Gastroesophageal sphincter (tissue), 4 donors: ENCODE measurements at regions not wholly inside any gene's neighbourhood (a gene's known extent, or its start where the extent isn't known, plus 50 kb on each side); places are given as distances from the start of the nearest gene placed in this dataset.

ENCODE experiments used
- ATAC-seq: fragments of 150-250 bp; one replicate; pipeline ENCODE4 v1.9.1; 2016; ENCODE audit warnings: mild to moderate bottlenecking, moderate library complexity
- H3K27ac ChIP-seq, 4 donors: fragments of 200-600 bp; sonication (generic) in 3 of 4; 1 replicate in 3 of 4; 2 replicates in 1 of 4; pipeline ENCODE4 v1.5.1; 2016 to 2019
- H3K27me3 ChIP-seq: fragments of 200-600 bp; sonication (generic); one replicate; pipeline ENCODE4 v1.5.1; 2019
- H3K36me3 ChIP-seq, 2 donors: fragments of 200-600 bp; sonication (generic); one replicate each; pipeline ENCODE4 v1.5.1; 2019; ENCODE audit warnings: control low read depth in 1 of 2
- H3K4me1 ChIP-seq, 3 donors: fragments of 200-600 bp; sonication (generic); 1 replicate in 2 of 3; 2 replicates in 1 of 3; pipeline ENCODE4 v1.5.1; 2016 to 2019; ENCODE audit warnings: control low read depth in 2 of 3
- H3K4me3 ChIP-seq, 2 donors: fragments of 200-600 bp; sonication (generic); one replicate each; pipeline ENCODE4 v1.5.1; 2019; ENCODE audit warnings: mild to moderate bottlenecking in 1 of 2, moderate library complexity in 1 of 2
- H3K9me3 ChIP-seq, 3 donors: fragments of 200-600 bp; sonication (generic); one replicate each; pipeline ENCODE4 v1.5.1; 2017 to 2019; ENCODE audit warnings: control low read depth in 2 of 3
- EP300 ChIP-seq: sonication (generic); formaldehyde crosslinking; IDR thresholded peaks from one replicate; pipeline ENCODE4 v1.6.1; 2017; ENCODE audit warnings: antibody characterized with exemption, mild to moderate bottlenecking
- POLR2A ChIP-seq, 2 donors: fragments of 450-650 bp; IDR thresholded peaks; one replicate each; pipeline ENCODE4 v1.6.1; 2017; ENCODE audit warnings: antibody characterized with exemption in 2 of 2, mild to moderate bottlenecking in 2 of 2, moderate library complexity in 1 of 2
- POLR2AphosphoS5 ChIP-seq: sonication (generic); formaldehyde crosslinking; IDR thresholded peaks from one replicate; pipeline ENCODE4 v1.6.1; 2017; ENCODE audit warnings: antibody characterized with exemption
- WGBS, 2 donors: methylation state at CpG; one replicate each; pipeline ENCODE4 v1.1.5; 2018; ENCODE audit warnings: low coverage in 1 of 2; 5-methylcytosine and 5-hydroxymethylcytosine counted together
- TF ChIP-seq, protein P1 (sequence below), 4 experiments: fragments of 200-600 bp in 2 of 4; fragments of 450-650 bp in 2 of 4; sonication (generic) in 1 of 4; IDR thresholded peaks; one replicate each; pipeline ENCODE4 v1.5.1; 2017 to 2019; ENCODE audit warnings: antibody characterized with exemption in 4 of 4, mild to moderate bottlenecking in 2 of 4, moderate library complexity in 2 of 4

DNA sequence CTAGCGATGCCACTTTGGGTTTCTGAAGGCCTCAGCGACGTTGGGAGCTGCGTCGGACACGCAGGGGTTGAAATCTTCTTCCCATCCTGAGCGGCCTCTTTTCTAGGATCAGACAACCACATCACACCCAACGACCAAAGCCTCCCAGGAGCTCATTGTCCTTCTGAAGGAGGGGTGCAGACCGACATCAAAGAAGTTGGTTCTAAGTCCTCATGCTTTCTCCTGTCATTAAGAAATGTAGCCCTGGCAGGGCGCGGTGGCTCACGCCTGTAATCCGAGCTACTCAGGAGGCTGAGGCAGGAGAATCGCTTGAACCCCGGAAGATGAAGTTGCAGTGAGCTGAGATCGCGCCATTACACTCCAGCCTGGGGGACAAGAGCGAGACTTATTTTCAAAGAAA is 1681.9 kb downstream of the TP53TG3F start:
- H3K4me3 ChIP-seq = no peak overlapping the region
- 74% methylated on average over 10 of the region's 18 CpGs; no CpG with 5 or more reads in 1 of the 2 donors for WGBS, 2 donors
- peaks cover 0 to 63% (median 0%) of the 10 kb centered on the region in 3 donors for H3K9me3 ChIP-seq
- no peaks in the 10 kb centered on the region for H3K4me1 ChIP-seq
- H3K27ac ChIP-seq = no peak overlapping the region
- H3K27me3 ChIP-seq = no peaks in the 10 kb centered on the region
- ATAC-seq = no peak
- TF ChIP-seq POLR2AphosphoS5 (no peak), EP300 (no peak), POLR2A (IDR thresholded peaks at IDR 0.05) (no peak)
- TF ChIP-seq, protein P1, sequence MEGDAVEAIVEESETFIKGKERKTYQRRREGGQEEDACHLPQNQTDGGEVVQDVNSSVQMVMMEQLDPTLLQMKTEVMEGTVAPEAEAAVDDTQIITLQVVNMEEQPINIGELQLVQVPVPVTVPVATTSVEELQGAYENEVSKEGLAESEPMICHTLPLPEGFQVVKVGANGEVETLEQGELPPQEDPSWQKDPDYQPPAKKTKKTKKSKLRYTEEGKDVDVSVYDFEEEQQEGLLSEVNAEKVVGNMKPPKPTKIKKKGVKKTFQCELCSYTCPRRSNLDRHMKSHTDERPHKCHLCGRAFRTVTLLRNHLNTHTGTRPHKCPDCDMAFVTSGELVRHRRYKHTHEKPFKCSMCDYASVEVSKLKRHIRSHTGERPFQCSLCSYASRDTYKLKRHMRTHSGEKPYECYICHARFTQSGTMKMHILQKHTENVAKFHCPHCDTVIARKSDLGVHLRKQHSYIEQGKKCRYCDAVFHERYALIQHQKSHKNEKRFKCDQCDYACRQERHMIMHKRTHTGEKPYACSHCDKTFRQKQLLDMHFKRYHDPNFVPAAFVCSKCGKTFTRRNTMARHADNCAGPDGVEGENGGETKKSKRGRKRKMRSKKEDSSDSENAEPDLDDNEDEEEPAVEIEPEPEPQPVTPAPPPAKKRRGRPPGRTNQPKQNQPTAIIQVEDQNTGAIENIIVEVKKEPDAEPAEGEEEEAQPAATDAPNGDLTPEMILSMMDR (IDR thresholded peaks at IDR 0.05) = no peak
- no peaks in the 10 kb centered on the region for H3K36me3 ChIP-seq

DNA sequence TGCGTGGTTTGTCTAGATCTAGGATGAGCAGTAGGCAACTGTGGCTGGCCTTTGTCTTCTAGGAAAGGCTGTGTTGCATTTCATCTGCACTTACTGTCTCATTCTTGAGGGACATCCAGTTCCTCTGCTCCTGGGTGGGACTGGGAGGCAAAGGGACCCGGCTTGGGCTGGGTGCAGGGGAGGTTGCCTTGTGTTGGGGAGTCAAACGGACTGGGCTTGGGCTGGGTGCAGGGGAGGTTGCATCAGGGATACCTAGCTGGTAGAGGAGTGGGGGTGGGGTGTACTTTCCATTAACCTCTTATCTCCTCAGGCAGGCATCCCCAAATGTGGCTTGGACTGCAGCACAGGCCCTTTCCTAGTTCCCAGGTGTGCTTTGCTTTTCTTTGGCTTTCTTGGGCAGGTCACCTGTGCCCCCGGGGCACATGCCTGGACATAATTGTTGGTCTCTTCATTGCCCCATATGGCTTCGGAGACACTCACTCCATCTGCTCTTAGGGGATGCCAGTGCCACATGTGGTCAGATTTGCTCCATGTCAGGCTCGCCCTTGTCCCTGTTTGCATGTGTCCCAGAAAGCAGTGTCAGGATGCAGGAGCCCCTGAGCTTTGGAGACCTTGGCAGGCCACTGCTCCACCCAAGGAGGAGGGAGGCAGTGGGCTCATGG is 1682.9 kb downstream of the TP53TG3F start:
- Histone ChIP-seq H3K36me3 (no peaks in the 10 kb centered on the region), H3K27ac (no peak overlapping the region), H3K4me1 (no peaks in the 10 kb centered on the region), H3K4me3 (no peak overlapping the region), H3K9me3 (peaks cover 0 to 72% (median 0%) of the 10 kb centered on the region in 3 donors), H3K27me3 (no peaks in the 10 kb centered on the region)
- no peak for TF ChIP-seq POLR2A (IDR thresholded peaks at IDR 0.05)
- no peak for TF ChIP-seq EP300
- TF ChIP-seq, protein P1 (IDR thresholded peaks at IDR 0.05) = no peak
- TF ChIP-seq POLR2AphosphoS5 = no peak
- no peak for ATAC-seq
- WGBS, 2 donors = no CpG with 5 or more reads among the region's 6 CpGs

DNA sequence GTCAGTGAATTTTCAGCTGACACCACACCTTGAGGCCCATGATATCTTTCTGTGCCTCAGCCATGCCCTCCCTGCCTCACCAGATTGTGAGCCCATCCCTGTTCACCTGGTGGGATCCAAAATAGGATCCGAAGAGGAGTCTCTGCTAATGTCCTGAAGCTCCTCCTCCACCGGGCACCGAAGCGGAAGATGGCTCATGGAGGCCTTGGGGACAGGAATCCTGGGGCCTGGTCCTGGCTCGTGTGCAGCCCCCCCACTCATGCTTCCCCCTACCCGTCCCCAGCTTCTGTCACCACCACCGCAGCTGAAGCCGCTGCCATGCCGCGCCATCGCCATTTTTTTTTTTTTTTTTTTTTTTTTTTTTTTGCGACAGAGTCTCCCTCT is 1683.4 kb downstream of the TP53TG3F start:
- Histone ChIP-seq H3K27ac (no peak overlapping the region), H3K27me3 (no peaks in the 10 kb centered on the region), H3K4me1 (no peaks in the 10 kb centered on the region), H3K36me3 (no peaks in the 10 kb centered on the region), H3K4me3 (no peak overlapping the region), H3K9me3 (peaks cover 0 to 75% (median 0%) of the 10 kb centered on the region in 3 donors)
- no peak for TF ChIP-seq POLR2AphosphoS5
- TF ChIP-seq POLR2A (IDR thresholded peaks at IDR 0.05) = no peak
- TF ChIP-seq, protein P1 (IDR thresholded peaks at IDR 0.05) = no peak
- TF ChIP-seq EP300 = no peak
- no peak for ATAC-seq
- 100% methylated on average over 1 of the region's 12 CpGs; no CpG with 5 or more reads in 1 of the 2 donors for WGBS, 2 donors

DNA sequence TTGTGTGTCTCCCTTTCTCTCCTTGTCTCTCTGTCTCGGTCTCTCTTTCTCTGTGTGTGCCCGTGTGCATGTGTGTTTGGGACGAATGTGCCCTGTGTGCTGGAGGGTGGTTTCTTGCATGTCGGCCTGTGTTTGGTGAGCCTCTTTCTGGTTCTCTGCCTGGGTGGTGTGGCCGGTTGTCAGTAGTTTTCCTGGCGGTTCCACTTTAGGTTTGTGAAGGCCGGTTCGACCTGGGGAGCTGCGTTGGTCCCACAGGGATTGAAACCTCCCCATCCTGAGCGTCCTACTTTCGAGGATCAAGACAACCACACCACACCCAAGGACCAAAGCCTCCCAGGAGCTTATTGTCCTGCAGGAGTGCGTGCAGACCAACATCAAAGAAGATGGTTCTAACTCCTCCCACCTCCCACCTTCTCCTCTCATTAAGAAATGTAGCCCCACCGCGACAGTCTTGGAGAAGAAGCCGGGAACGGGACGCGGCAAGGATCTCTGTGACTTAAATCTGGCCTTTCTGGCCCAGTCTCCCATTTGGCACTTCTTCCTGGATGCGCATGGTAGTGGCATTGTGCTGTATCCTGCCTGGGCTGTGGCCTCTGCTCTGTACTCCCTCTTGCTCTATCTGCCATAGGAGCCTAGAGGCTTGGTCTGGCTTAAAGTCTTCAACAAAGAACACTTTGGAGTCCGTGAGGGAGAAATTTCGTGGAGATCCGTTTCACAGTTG is 1685.0 kb downstream of the TP53TG3F start:
- Histone ChIP-seq H3K4me1 (no peaks in the 10 kb centered on the region), H3K27ac (no peak overlapping the region), H3K27me3 (no peaks in the 10 kb centered on the region), H3K4me3 (no peak overlapping the region), H3K36me3 (no peaks in the 10 kb centered on the region), H3K9me3 (peaks cover 0 to 86% (median 0%) of the 10 kb centered on the region in 3 donors)
- ATAC-seq = no peak
- WGBS, 2 donors = 68 to 84% methylated on average over 4 to 7 of the region's 22 CpGs
- TF ChIP-seq POLR2A (IDR thresholded peaks at IDR 0.05) (no peak), POLR2AphosphoS5 (no peak), EP300 (no peak)
- TF ChIP-seq, protein P1 (IDR thresholded peaks at IDR 0.05) = no peak
